Fibroblast of lung (primary cell): ENCODE measurements at regions not wholly inside any gene's neighbourhood (a gene's known extent, or its start where the extent isn't known, plus 50 kb on each side); places are given as distances from the start of the nearest gene placed in this dataset.
A peak's percentile ranks its signal among the peaks of the same experiment; 100 is the strongest.

Experiments used
- DNase-seq, 2 donors: peaks; one replicate each; pipeline versions ENCODE4 v3.0.0 to v3.0.0-alpha.2; 2010; ENCODE audit warnings: low read depth in 2 of 2
- H2AFZ ChIP-seq: 2 replicates; pipeline ENCODE4 v1.5.1; 2012; ENCODE audit warnings: low read length, control low read depth, inconsistent platforms
- H3K27ac ChIP-seq: 2 replicates; pipeline ENCODE4 v1.5.1; 2011; ENCODE audit warnings: low read length, control low read depth; ENCODE audit not compliant: insufficient read depth
- H3K27me3 ChIP-seq: 2 replicates; pipeline ENCODE4 v1.5.1; 2011; ENCODE audit warnings: mild to moderate bottlenecking, low read length; ENCODE audit not compliant: control insufficient read depth, insufficient read depth
- H3K36me3 ChIP-seq: 2 replicates; pipeline ENCODE4 v1.5.1; 2011; ENCODE audit warnings: low read length; ENCODE audit not compliant: control insufficient read depth, insufficient read depth
- H3K4me1 ChIP-seq: 2 replicates; pipeline ENCODE4 v1.5.1; 2011; ENCODE audit warnings: low read length; ENCODE audit not compliant: control insufficient read depth, insufficient read depth; ENCODE audit errors: extremely low read depth
- H3K4me2 ChIP-seq: 2 replicates; pipeline ENCODE4 v1.5.1; 2011; ENCODE audit warnings: low read length, control low read depth; ENCODE audit not compliant: insufficient read depth; ENCODE audit errors: extremely low read depth
- H3K4me3 ChIP-seq, 4 experiments: fragments of 200-600 bp in 1 of 4; sonication (generic) in 1 of 4; replicated peaks in 1 of 4; 2 replicates each; pipeline ENCODE4 v1.5.1; 2011 to 2016; ENCODE audit warnings: low read length in 4 of 4, low read depth in 3 of 4, mild to moderate bottlenecking in 3 of 4, control low read depth in 2 of 4, inconsistent platforms in 1 of 4, mixed read lengths in 1 of 4; ENCODE audit not compliant: insufficient read depth in 1 of 4; ENCODE audit errors: control extremely low read depth in 1 of 4
- H3K79me2 ChIP-seq: 2 replicates; pipeline ENCODE4 v1.5.1; 2012; ENCODE audit warnings: mild to moderate bottlenecking, low read length, inconsistent platforms; ENCODE audit not compliant: control insufficient read depth, insufficient read depth
- H3K9ac ChIP-seq: 2 replicates; pipeline ENCODE4 v1.5.1; 2011; ENCODE audit warnings: mild to moderate bottlenecking, low read length, control low read depth; ENCODE audit not compliant: insufficient read depth
- H3K9me3 ChIP-seq: 2 replicates; pipeline ENCODE4 v1.5.1; 2012; ENCODE audit warnings: low read depth, low read length; ENCODE audit not compliant: control insufficient read depth, insufficient read depth
- H4K20me1 ChIP-seq: 2 replicates; pipeline ENCODE4 v1.5.1; 2011; ENCODE audit warnings: low read length; ENCODE audit not compliant: control insufficient read depth, insufficient read depth; ENCODE audit errors: extremely low read depth
- EZH2 ChIP-seq: IDR thresholded peaks from 2 replicates; pipeline ENCODE4 v1.5.1; 2012; ENCODE audit warnings: low read length, control low read depth, mild to moderate bottlenecking; ENCODE audit errors: missing control alignments
- TF ChIP-seq, protein P1 (sequence below), 2 donors: IDR thresholded peaks in 1 of 2; conservative IDR thresholded peaks in 1 of 2; 1 replicate in 1 of 2; 2 replicates in 1 of 2; pipeline ENCODE4 v1.5.1; 2011 to 2012; ENCODE audit warnings: low read length in 2 of 2, control low read depth in 1 of 2, inconsistent platforms in 1 of 2, low read depth in 1 of 2, mild to moderate bottlenecking in 1 of 2

DNA sequence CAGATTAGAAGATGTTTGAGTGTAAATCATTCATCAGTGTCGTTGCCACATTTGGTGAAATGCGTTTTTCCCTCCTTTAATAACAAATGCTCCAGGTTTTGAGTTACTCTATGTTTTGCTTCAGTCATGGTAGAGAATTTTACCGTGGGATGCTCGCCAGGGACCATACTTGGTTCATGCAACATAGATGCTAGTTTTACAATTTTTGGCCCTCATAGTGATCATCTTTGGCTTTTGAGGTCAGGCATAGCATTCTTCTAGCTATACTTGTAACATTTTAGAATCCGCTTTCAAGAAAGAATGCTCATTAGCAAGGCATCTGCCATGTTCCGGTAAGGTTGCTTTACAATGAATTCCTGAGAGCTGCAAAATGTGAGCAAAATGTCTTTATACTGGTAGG, 147.2 kb downstream of the SPCS3 start:
- Histone ChIP-seq H2AFZ (no peak overlapping the region), H3K4me2 (no peak overlapping the region), H3K9ac (no peak overlapping the region), H4K20me1 (no peaks in the 10 kb centered on the region), H3K36me3 (no peaks in the 10 kb centered on the region), H3K4me1 (no peaks in the 10 kb centered on the region), H3K27ac (no peak overlapping the region), H3K79me2 (no peaks in the 10 kb centered on the region), H3K4me3 (no peak overlapping the region), H3K27me3 (no peaks in the 10 kb centered on the region), H3K9me3 (no peaks in the 10 kb centered on the region)
- TF ChIP-seq, protein P1, sequence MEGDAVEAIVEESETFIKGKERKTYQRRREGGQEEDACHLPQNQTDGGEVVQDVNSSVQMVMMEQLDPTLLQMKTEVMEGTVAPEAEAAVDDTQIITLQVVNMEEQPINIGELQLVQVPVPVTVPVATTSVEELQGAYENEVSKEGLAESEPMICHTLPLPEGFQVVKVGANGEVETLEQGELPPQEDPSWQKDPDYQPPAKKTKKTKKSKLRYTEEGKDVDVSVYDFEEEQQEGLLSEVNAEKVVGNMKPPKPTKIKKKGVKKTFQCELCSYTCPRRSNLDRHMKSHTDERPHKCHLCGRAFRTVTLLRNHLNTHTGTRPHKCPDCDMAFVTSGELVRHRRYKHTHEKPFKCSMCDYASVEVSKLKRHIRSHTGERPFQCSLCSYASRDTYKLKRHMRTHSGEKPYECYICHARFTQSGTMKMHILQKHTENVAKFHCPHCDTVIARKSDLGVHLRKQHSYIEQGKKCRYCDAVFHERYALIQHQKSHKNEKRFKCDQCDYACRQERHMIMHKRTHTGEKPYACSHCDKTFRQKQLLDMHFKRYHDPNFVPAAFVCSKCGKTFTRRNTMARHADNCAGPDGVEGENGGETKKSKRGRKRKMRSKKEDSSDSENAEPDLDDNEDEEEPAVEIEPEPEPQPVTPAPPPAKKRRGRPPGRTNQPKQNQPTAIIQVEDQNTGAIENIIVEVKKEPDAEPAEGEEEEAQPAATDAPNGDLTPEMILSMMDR (conservative IDR thresholded peaks at IDR 0.05 in 1 of 2, IDR thresholded peaks at IDR 0.05 in 1 of 2; ENCODE audit: low read depth in 1 of 2, low read length in 2 of 2) = no peak
- TF ChIP-seq EZH2 = no peak
- peak in 1 of 2 donors; percentile 70 for DNase-seq

DNA sequence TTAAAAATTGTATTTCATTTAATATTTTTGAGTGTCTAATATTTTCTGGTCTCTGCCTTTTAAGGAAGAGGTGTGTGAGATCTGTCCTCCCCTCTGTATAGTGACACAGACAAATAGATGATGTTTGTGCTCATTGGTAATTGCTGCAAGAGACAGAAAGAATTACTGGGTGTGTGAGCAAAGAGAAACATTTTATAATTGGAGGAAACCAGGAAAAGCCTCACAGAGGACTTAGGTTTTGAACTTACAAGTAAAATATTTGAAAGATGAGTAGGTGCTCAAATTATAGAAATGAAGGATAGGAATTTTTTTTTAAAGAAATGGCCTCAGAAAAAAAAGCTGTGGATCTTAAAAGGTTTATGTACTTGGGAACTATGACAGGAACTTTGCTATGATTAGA, 149.8 kb downstream of the SPCS3 start:
- Histone ChIP-seq H3K79me2 (no peaks in the 10 kb centered on the region), H3K9ac (no peak overlapping the region), H4K20me1 (no peaks in the 10 kb centered on the region), H3K27ac (no peak overlapping the region), H3K9me3 (no peaks in the 10 kb centered on the region), H3K27me3 (no peaks in the 10 kb centered on the region), H3K4me2 (no peak overlapping the region), H3K4me3 (no peak overlapping the region), H3K4me1 (no peaks in the 10 kb centered on the region), H3K36me3 (no peaks in the 10 kb centered on the region), H2AFZ (no peak overlapping the region)
- no peak for TF ChIP-seq EZH2
- TF ChIP-seq, protein P1 (conservative IDR thresholded peaks at IDR 0.05 in 1 of 2, IDR thresholded peaks at IDR 0.05 in 1 of 2; ENCODE audit: low read depth in 1 of 2, low read length in 2 of 2) = no peak
- DNase-seq = no peak

DNA sequence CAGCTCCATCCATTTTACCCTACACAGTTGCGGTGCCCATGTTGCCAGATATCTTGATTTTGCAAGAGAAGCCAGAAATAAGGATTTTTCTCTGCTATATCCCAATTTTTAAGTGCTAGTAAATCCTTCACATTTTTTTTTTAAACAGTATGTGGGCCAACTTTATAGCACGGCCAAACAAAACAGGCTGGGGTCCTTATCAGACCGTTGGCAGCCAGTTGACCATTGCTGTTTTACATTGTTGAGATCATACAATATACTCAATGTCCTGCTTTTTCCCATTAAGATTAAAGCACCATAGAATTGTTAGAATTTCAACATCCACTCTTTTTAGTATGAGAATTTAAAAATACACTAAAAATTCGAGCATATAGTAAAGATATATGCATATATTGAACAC, 150.9 kb downstream of the SPCS3 start:
- no peaks in the 10 kb centered on the region for H3K4me1 ChIP-seq
- H3K4me2 ChIP-seq = no peak overlapping the region
- peak in 1 of 2 donors; percentile 23 for DNase-seq
- no peaks in the 10 kb centered on the region for H3K9me3 ChIP-seq
- TF ChIP-seq, protein P1 (conservative IDR thresholded peaks at IDR 0.05 in 1 of 2, IDR thresholded peaks at IDR 0.05 in 1 of 2; ENCODE audit: low read depth in 1 of 2, low read length in 2 of 2) = no peak
- no peak for TF ChIP-seq EZH2
- H4K20me1 ChIP-seq = no peaks in the 10 kb centered on the region
- no peak overlapping the region for H3K4me3 ChIP-seq
- no peaks in the 10 kb centered on the region for H3K79me2 ChIP-seq
- no peaks in the 10 kb centered on the region for H3K27me3 ChIP-seq
- H3K36me3 ChIP-seq = no peaks in the 10 kb centered on the region
- no peak overlapping the region for H2AFZ ChIP-seq
- no peak overlapping the region for H3K27ac ChIP-seq
- H3K9ac ChIP-seq = no peak overlapping the region
